Fibroblast of skin of back (primary cell): ENCODE measurements at regions not wholly inside any gene's neighbourhood (a gene's known extent, or its start where the extent isn't known, plus 50 kb on each side); places are given as distances from the start of the nearest gene placed in this dataset.
"Not testable (repeated sequence)": the region's sequence is repeated elsewhere in the genome, so short reads cannot be mapped to it uniquely, and the experiment has no call there.

Experiments
- DNase-seq: peaks from one replicate; pipeline ENCODE4 v3.0.0-alpha.2; 2013

DNA sequence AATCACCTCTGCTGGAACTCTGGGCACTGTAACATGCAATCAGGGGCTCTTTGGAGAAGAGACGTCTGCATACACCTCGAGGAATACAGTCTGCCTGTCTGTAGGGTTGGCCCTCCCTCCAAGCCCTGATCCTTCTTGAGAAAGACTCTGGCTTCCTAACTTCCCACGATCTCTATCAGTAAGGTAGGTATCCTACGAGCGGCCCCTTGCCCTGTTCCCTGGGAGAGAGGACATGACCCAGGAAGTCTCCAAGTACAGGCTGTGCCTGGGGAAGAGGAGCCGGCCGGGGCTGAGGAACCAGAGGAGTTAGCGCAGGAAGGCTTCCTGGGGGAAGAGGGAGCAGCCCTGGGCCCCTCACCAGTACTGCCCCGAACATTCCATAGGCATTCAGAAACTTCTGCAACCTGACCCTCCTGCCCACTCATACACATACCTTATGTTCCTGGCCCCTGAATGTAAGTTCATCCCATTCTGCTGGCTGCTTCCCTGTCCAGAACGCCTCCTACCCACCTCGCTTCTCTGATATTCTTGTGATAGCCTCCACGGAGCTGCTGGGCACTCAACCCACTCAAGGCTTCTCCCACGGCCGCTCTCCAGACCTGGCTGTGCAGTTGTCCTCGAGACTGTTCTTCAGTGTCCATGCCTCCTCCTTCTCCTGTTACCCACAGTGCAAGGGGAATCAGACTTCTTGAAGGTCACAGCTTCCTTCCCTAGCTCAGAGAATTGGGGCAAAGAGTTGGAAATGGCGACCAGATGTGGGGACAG, 116.1 kb downstream of the CYP26B1 start:
- no peak for DNase-seq

DNA sequence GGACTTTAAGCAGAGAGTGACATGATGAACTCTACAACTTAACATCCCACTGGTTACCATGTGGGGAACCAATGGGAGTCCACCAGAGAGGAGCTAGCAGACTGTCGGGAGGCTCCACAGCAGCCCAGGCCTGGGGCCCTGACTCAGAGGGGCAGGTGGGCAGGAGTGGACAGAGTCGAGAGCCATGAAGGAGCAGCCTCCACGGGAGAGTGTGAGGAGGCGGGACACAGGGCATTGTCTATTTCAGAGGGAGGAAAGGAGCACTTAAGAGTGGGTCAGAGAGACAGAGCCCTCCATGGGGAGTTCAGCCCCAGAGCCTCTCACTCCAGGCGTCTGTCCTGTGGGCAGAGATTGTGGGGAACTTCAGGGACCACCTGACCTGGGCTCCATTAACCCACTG, 118.7 kb downstream of the CYP26B1 start:
- no peak for DNase-seq

DNA sequence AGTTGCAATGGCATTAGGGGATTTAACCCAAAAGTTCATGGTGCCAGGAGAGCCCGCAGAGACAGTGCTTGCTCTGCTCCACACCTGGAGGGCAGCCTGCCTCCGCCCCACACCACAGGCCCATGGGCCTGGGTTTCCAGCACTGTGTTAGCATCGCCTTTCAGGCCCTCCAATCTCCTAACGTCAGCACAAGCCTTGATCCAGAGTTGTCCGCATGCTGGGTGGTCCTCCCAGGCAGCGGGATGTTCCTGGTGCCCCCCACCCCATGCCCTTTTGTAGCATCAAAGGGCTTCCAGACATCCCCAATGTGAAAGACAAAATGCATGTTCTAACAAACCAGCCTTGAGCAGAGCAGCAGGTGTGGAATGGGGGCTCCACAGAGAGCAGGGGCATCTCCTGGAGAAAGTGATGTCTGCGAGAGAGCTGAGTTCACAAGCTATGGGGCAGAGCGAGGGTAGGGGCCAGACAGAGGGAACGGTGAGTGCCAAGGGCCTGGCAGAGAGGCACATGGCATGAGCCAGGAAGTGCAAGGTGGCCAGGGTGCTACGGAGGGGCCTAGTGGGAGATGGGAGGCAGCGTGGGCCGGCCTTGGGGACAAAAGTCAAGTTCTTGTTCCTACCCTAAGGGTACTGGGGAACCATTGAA, 119.2 kb downstream of the CYP26B1 start:
- no peak for DNase-seq

DNA sequence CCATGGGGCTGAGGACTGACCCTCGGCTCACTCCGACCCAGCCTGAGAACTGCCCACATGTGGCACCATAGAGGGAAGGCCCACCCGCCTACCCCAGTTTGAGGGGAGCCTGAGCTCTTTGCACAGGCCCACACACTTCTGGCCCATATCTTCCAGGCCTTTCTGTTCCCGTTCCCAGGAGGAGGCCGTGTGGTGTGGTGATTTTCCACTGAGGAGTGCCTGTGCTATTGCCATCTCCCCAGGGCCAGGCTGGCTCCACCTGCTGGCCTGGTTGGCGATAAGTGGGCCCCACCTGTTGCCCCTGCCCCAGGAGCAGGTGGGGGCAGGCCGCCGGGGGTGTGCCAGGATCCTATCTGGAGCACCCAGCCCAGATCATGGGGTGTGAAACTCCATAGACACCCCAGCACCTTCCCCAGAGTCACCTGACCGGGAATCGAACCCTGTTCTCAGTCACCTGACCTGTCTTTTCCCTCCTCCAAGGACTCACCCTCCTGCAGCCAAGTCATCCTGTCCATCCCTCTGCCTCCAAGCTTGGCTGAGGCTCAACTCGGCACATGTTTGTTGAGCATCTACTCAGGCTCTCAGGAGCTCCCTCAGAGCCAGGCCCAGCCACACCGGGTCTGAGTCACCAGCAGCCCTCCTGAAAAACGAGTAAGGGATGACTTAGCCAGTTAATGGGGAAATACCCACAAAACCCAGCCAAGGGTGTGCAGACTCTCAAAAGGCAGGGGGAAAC, 120.1 kb downstream of the CYP26B1 start:
- no peak for DNase-seq

DNA sequence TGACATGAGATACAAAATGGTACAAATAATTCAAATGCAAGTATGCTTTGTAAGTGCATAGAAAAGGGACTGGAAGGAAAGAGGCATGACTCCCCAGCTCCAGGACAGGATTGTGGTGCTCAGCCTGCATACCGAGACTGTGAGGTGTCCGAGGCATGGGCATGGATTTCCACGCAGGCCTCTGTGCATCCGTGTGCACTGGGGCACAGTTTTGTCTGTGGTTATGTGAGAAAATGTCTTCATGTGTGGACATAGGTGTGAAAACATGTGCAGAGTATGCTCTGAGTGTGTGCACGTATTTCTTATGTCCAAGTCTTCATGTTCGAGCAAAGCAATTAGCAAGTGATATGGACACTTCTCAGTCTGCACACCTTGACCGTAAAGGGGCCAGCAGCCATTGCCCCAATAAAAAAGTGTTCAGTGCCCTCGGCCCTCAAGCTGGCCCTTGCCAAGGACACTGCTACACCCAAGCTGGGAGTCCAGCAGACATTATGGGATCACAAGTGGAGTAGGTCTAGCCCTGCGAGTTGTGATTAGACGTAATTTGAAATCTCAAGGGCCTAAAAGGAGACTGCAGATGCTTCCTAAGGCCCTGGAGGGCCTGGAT, 120.7 kb downstream of the CYP26B1 start:
- no peak for DNase-seq

DNA sequence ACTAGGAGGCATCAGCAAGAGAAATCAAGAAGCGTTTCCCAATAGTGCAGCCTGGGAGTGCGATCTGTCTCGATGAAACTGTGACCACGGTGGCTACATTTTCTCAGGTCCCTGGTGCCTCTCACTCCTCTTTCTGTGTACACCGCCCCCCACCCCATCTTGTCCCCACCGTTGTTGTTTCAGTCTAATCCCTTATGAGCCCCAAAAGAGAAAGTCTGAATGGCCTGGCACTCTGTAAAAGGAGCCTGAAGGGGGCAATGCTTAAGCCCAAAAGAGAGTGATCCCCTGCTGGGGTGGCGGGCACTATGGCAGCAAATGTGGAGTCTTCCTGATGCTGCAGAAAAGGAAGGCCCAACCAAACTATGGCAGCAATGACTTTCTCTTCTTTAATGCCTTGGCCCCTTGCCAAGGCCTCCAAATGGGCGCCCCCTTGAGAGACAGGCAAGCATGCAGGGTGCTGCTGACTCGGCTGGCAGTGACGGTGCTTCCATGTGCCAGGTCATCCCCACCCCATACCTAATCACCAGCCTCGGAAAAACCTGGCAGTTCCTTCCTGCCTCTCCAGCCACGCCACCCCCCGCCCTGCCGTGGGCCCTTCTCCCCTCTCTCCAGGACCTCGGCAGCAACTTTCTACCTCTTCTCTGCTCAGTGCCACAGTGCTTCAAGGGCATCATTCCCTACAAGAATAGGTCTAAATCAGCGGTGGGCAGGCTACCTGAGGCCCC, 123.0 kb downstream of the CYP26B1 start:
- DNase-seq, result no peak

DNA sequence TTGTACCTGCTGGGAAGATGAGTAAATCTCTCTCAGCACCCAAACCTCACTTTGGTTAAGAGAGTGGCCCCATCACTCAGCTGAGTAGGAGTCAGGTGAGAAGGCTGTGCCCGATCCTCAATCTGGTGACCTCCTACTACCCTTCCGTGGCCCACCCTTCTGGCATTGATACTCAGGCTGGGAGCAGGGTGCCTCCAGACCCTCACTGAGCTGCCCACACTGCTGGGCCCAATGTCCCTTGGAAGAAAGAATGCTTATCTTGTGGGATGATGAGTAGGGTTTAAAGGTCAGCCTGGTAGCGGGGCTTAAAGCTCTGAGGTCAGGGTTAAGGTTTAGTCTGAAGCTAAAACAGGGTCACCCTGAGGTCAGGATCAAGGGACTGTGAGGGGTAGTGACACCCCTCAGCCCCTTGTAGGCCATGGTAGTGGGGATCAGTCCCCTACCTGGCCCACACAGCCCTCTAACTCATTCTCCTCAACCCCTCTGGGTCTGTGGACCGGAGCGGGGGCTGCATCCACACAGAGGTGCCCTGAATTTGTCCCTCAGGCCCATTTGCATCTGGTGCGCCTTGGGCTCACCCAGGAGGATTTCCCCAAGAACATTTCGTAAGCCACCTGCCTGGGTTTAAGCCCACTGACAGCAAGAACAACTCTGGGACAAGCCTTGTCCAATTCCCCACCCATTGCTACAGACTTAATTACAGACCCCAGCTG, 123.8 kb downstream of the CYP26B1 start:
- DNase-seq, result no peak

DNA sequence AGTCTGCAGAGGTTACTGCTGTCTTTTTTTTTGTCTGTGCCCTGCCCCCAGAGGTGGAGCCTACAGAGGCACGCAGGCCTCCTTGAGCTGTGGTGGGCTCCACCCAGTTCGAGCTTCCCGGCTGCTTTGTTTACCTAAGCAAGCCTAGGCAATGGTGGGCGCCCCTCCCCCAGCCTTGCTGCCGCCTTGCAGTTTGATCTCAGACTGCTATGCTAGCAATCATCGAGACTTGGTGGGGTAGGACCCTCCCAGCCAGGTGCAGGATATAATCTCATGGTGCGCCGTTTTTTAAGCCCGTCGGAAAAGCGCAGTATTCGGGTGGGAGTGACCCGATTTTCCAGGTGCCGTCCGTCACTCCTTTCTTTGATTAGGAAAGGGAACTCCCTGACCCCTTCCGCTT, 126.3 kb downstream of the CYP26B1 start:
- not testable (repeated sequence) for DNase-seq

DNA sequence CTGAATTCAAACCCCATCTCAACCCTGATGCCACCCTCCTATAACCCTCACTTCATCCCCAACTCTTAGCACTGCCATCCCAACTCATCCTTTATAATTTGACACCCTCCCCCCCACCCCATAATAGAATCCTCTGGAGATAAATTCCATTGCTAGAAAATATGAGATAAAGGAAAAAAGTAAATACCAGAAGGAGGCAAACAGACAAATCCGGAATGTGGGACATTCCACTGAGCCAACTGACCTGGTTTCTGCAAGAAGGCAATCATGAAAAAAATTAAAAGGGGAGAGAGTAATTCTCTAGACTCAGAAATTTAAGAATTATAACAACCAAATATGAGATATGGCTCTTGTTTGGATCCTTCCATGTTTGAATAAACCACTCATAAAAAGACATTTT, 132.4 kb downstream of the CYP26B1 start:
- DNase-seq, result peak; percentile 64

DNA sequence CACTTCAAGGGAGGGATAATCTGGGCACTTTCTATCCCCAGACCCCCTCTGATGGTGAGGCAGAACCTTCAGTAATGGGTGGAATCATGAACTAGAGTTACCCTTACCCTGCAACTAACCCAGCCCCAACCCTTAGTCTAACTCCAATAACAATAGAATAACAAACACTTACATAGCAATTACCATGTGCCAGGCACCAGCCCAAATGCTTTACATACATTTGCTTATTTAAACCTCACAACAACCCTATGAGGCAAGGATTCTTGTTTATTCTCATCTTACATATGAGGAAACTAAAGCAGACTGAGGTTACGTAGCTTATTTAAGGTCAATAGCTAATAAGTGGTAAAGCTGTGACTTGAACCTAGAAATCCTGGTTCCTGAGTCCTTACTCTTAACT, 132.8 kb downstream of the CYP26B1 start:
- DNase-seq, result peak; percentile 19

DNA sequence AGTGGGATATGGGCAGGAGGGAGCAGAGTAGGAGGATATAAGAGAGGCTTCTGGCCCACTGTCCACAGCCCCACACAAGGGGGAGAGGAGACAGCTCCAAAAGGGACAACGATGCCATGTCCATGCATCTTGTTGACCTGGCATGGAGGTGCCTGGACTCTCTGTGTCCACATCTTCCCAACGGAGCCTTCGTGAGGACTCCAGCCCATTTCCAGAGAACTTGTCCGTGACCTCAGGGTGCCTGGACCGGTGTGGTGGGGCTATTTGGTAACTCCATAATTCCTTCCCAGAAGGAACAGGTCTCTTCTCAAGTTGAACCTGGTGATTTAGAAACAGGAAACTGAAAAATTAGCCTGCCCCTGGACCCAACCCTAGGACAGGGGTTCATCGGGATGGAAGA, 133.9 kb downstream of the CYP26B1 start:
- DNase-seq, result no peak

DNA sequence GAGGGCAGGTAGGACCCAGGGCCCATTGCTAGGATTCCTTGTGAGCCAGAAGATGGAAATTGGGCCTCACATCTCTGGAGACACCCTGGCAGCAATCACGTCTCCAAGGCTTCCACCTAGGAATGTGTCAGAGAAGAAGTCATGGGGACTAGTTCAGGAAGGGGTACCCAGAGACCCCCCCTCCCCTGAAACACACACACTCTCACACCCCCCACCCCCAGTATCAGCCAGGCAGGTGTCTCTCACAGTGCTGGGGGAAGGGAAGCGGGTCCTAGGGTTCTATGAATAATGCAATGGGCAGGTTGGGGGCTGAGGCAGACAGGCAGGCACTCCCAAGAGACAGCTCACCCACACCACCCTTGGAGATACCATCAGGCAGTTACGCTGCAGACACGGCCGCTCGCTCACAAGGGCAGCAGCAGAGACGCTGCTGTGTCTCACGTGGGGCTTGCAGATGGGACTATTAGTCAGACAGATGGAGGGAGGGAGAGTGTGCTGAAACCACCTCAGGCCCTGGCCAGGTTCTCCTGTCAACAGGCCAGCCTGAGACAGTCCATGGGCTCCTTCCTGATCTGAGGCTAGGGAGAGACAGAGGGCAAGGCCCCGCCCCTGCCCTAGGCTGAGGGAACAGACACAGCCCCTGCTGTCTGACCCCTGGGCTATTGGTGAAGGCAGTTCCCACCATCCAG, 134.6 kb downstream of the CYP26B1 start:
- no peak for DNase-seq

DNA sequence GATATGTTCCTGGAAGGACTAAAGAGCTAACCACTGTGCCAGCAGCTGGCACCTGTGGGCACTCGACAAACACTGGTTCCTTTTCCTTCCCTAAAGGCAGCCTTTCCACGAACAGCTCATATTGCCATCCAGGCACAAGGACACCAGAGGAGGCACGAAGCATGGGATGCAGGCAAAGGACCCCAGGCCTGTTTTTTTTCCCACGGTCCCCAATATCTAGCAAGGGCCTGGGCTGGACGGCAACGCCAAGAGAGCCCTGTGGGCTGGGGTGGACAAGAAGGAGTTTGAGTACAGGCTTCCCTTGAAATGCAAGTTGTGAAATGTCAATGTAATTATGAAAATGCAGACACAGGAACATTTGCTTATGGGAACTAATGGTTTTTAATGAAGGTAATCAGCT, 135.9 kb downstream of the CYP26B1 start:
- no peak for DNase-seq

DNA sequence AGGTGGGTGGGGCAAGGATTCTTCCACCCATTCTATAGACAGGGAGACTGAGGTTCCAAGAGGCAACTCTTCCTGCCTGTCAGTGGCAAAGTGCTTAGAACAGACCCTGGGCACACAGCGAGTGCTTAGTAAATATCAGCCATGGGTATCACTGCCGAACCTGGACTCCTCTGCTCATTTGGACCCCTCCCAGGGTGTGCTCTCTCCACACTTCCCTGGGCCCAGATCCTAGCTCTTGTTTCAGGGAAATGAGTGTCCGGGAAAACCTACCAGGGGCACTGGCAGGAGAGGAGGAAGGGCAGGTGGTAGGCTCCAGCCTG, 136.3 kb downstream of the CYP26B1 start:
- no peak for DNase-seq

DNA sequence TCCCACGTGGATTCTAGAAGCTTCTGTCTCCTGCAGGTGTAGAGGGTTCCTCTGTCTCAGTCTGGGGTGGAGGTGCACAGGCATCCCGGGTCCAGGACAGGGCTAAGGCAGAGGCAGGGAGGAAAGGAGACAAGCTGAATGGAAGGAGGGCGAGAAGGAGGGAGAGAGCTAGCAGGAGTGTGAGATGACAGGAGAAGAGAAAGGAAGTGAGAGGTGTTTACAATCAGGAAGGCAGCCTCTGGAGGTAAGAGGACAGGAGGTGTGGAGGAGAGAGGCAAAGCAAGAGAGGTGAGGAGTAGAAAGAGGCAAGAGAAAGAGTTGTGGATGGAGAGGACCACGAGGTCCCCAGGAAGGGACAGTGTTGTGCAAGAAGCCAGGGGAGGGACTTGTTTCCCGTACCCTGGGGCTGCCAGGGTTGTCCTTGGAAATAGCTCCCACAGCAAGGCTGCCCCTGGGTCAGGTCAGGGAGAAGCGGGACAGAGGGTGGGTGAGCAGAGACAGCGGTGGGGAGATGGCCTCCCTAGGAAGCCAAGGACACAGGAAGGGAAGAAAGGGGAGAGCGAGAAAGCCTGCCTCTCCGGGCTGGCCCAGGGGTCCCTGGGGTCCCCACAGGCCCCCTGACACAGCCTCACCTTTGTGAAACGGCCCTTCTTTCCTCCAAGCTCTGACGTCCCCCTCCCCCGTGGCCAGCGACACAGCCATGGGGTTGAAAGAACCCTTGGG, 136.9 kb downstream of the CYP26B1 start:
- DNase-seq, result no peak

DNA sequence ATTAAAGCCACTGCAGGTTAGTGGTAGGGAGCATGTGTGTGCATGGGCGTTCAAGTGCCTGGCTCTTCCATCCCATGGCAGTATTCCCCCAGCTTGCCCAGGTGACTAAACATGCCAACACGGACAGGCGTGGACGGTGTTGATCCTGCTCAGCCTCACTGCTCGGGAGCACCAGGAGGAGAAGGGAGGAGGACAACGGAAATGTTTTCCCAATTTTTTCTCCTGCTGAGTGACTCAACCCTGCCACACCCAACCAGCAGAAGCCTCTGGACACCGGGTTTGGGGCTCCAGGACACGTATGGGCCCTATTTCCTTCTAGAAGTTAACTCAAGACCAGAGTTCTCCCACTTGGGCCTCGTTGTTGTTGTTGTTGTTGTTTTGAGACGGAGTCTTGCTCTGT, 139.1 kb downstream of the CYP26B1 start:
- no peak for DNase-seq

DNA sequence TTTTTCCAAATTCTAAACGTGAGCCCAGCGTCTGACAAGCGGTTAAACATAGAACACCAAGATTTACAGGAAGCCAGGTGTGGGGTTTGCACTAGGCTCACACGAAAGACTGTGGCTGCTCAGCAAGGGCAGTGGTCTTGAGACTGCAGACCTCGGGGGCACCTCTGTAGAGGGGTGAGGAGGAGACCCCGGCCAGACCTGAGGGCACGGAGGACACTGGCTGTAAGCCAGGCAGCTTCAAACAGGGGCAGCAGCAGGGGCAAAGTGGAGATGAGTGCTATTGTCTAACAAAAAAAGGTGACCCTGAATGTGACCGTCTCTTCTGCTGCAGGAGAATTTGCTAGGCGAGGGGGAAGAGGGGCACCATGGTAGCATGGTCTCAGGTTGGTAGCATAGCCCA, 140.3 kb downstream of the CYP26B1 start:
- DNase-seq, result no peak

DNA sequence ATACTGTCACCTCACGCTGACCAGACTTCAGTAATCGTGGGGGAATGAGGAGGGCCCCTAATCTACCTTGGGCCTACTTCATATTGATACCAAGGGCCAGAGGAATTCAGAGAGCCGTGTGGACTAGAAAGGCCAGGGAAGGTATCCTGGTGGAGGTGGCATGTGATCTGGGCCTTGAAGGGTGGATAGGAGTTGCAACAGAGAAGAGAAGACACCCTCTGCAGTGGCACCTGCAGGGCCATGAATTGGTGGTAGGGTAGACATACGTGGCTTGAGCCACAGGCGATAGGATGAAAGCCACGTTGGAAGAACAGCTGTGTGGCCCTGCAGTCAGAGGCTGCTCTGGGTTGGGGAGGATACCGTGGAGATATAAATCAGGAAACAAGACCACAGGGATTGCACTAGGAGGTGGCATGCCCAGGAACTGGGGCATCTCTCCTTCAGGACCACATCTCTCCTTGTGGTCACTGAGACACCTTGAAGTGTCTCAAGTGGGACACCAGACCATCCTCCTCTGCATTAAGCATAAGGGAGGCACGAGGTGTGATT, 141.4 kb downstream of the CYP26B1 start:
- no peak for DNase-seq

DNA sequence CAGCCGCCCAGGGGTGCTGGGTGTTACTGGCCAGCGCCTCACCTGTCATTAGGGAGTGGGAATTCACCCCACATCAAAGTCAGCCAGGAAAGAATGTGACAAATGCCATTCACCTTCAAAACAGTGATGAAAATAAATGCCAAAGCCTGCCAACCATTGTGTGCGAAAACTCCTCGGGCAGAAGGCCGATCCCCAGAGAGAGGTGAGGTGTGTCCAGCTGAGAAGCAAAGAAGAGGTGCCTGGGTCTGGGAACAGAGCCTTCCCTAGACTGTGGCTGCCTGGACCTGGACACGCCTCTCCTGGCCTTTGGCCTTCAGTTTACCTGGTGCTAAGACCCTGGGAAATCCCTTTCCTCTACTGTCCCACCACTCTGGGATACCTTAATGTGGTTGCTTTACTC, 142.7 kb downstream of the CYP26B1 start:
- no peak for DNase-seq

DNA sequence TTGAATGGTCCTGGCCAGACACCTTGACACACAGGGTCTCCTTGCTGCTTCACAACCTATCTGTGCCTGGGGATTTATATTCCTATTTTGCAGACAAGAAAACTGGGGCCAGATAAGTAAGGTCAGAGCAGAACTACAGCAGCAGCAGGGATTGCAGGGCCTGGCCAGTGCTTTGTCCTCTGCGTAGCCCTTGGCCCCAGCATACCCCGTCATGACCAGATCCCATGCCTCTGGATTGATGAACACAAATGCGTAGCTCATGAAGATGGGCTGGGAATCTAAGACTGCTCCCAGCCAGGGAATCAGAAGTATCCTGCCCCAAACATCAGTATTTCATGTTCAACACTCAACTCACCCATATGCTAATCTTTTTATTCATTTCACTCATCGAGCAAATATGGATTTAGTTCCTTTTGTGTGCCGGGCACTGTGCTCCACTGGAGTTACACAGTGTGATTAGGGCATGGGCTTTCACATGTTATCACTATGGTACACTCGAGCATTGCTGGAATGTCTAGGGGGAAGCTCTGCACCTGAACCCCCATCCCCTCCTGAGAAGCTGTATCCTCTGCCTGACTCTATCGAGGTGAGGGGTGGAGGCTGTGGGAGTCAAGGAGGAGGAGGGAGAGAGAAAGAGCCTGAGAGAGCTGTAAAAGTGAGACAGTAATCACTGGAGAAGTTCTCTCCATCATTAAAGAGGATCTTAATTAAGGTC, 143.3 kb downstream of the CYP26B1 start:
- DNase-seq, result no peak
